HG02571 (cell line): ENCODE measurements at regions not wholly inside any gene's neighbourhood (a gene's known extent, or its start where the extent isn't known, plus 50 kb on each side); places are given as distances from the start of the nearest gene placed in this dataset.

ENCODE experiments used
- ATAC-seq: cut with Tn5 transposase; IDR thresholded peaks from one replicate; pipeline ENCODE4 v1.9.1; 2021; ENCODE audit warnings: mild to moderate bottlenecking, moderate library complexity; ENCODE audit not compliant: unreplicated experiment

- ATAC-seq = no peak
Observed at GRCh38 chr11:115724666-115725065, 220.5 kb upstream of the CADM1 start.

GRCh38 chr11:115722711-115723110, 218.5 kb upstream of the CADM1 start:
- no peak for ATAC-seq

DNA sequence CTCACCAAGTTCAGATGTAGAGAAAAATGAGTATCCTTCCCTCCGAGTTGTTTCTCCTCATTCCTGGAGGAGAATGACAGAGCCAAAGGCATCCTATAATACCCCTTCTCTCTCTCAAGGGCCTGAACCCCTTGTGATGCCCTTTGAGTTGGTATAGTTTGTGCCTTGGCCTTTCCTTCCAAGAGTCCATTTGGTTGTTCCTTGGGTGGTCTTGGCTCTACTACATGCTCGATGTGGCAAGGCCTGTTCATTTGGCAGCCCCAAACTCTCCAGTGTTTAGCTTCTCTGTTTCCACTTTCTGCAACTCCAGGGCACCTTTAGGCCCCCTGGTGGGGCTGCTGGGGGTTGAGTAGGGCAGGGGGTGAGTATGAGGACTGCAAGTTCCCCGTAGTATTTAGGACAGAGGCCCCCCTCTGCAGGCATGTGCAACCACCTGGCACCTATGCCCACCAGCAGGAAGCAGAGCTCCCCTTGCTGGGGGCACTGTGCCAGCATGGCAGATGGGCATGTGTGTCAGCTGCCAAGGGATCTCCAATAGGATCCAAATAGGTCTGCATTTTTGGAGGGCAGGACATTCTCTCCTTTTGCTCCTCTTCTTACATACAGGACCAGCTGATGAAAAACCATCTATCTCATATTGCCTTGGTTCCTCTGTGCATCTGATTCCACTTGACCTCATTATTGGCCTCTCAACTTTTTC, 217.2 kb upstream of the CADM1 start:
- ATAC-seq = no peak

DNA sequence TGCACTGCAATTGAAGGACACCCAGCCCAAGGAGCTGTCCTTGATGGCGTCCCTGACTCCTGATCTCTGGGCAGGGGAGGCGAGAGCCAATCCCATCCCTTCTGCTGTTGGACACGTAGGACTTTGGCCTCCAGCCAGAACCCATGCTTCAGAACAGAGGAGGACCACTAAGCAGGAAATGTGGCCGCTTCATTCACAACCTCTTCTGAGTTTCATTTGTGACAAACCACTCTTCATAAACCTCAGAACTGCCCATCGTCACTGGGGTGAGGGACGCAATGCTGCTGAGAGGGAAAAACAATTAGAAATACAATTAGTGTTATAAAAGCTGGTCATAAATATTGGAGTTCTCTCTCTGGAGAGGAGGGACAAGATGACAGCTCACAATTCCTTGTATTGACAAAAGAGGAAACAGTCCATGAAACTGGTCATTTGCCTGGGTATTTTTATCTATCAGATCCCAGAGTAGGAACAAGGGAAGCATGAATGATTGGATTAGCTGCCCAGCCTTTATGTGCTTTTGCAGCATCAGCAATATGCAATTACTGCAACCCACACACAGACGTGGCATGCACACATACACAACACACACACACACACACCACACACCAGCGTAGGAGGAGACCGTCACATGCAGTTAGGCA, 216.5 kb upstream of the CADM1 start:
- ATAC-seq = no peak

DNA sequence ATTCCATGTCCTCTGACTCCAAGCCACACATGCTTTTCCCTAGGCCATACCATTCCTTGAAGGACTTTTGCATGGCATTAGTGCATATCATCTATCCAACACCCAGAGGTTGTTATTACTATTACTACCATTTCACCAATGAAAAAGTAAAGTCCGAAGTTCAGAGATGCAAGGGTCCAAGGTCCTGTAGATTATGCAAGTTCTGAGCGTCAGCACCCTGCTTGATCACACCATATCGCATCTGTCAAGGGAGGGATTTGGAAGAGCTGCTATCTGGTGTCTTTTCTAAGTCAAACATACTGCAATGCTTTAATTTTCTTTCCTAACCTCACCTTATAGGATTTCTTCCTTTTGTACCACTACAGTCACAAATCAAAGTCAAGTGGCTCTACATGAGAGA, 214.7 kb upstream of the CADM1 start:
- ATAC-seq = no peak

GRCh38 chr11:115718106-115718505, 213.9 kb upstream of the CADM1 start:
- no peak for ATAC-seq

DNA sequence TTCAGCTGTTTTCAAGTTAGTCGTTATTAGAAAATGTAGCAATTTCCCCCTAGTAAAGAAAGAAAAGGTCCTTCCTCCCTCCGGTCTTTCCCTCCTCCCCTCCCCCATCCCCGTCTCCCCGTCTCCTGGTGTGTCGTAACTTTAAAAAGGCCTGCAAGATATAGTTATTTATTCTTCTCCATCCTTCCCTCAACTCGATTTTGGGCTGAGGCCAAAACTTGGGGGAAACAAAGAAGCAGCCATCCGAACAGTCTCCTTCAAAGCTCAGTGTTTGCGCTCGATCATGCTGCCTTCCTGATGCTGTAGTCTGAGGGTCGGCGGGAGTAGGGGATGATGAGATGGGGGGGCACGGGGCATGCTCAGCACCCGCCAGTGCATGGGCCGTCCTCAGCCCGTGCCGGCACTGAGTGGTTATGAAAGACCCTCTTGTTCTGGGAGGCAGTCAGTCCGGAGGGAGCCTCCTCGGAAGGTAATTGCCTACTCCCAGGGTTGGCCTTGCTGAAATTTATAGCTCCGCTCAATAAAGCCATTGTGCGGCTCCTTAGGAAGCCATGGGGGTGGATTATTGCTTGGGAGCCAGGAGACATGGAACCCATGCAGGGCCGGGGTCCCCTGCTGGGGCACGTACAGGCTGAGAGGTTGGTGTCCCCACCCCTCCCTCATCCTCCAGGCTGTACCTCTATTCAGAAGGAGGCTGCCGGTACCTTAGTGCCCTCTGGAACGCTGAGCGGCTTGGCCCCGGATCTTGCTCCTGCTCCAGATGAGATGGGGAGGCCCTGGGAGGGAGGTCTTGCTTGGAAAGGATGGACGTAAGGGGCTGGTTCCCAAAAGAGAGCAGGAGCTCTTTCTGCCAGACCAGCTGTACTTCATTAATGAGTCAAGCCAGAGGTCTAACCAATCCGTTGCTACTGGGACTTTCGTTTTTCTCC, 212.7 kb upstream of the CADM1 start:
- no peak for ATAC-seq

GRCh38 chr11:115716080-115716479, 211.9 kb upstream of the CADM1 start:
- no peak for ATAC-seq

- ATAC-seq = no peak
Observed at GRCh38 chr11:115715251-115715770, 211.1 kb upstream of the CADM1 start.

DNA sequence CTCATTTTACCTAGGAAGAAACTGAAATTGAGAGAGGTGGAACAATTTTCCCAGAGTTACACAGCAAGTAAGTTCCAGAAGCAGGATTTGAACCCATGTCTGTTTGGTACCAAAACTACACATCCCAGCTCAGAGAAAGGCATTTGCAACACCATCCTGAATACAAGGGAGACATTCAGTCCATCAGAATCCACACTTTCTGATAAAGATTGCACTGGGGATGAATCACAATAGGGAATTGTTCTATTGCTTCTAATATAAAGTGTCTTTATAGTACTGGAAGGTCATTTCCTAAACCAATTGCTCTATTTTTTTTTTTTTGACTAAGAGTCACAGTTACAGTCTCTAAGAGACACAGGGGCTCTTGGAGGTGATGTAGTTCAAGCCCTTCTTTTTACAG, 208.1 kb upstream of the CADM1 start:
- no peak for ATAC-seq

DNA sequence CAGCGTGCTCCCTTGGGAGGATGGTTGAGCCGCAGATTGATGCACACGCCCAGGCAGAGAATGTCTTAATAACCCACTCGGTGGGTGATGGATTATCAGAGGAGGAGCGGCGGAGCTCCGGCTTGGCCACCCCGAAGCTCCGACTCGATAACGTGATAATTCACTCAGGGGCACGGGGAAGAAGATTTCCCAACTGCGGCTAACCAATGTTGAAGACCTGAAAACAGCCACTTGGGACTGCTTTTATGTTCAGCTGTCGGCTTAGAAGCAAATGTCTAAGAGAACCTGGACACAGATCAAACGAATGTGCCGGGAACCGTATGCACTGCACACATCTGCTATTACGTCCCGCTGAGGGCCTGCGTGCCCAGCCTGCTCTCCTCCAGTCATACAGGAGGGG, 206.8 kb upstream of the CADM1 start:
- ATAC-seq = no peak

DNA sequence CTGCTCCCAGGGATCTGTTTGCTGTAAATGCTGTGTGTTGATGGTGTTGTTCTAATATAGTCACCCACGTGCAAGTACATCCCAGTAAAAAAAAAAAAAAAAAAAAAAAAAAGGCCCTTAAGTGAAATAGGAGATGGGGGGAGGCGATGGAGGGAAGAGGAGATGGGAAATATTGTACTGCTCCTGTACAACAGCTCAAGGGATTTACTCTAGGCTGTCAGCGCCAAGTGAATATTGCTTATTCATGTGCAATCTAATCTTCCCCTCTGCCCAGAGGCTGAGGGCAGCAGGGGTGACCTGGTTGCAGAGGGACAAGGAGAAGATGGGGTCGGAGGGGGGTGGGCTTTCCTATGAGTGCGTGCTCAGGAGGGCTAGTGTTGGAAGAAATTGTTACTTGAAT, 206.2 kb upstream of the CADM1 start:
- no peak for ATAC-seq

GRCh38 chr11:115709297-115709696, 205.1 kb upstream of the CADM1 start:
- no peak for ATAC-seq

DNA sequence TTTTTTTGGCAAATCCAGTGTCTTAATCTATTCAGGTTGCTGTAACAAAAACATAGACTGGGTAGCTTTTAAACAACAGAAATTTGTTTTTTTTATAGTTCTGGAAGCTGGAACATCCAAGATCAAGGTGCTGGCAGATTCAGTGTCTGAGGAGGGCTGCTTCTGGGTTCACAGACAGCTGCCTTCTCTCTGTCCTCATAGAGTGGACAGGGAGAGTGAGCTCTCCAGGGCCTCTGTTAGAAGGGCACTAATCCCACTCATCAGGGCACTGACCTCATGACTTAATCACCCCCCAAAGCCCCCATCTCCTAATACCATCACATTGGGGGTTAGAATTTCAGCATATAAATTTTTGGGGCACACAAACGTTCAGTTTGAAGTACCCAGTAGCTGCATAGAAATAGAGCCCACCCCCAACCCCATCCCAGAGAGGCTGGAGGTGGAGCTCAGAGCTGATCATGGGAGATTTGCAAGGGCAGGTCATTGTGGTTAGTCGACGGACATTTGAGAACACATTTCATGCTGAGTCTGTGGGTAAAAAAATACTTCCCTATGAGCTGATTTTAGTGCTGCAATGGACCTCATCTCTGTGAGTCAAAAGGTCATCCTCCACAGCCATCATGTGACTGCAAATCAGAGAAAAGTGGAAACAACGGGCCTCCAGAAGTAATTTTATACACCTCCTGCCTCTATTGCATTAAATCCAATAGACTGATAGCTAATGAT, 203.1 kb upstream of the CADM1 start:
- ATAC-seq = no peak

DNA sequence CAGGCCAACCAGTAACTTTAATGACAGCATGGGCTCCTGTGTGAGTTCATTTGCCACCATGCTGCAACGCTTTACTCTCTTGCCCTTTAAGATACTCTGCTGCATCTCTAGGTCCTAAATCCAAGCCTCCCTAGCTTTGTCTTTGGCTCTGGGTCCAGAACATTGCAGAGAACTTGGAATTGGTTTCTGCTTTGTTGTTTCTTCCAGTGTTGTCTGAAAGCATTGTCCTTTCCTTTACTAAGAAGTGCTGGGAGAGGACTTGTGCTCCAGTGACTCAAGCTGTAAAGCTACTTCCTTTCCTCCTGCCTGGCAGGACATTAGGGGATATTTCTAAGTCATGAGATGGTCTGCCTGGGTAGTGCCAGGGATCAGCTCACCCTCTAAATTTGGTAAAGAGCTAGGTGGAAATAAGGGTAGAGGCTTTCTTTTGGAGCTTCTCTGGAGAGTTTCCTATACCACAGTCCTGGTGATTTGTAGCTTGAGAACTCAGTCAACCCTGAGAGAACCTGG, 202.5 kb upstream of the CADM1 start:
- ATAC-seq = no peak

DNA sequence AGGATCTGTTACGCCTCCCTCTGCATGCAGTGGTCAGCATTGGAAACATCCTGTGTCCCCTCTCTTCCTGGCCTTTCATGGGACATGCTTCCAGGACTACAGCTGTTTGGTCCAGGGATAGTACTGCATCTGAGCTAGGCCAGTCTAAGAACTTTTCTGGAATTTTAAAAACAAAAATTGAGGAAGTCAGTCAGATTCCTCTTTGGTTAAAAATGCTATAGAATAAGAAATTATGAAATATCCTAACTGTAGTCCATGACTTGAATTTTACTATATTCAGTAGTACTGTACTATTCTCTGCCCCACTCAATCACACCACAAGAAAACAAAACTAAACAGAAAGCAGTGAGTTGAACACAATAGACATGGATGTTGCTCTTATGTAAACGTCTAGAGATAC, 201.0 kb upstream of the CADM1 start:
- ATAC-seq = no peak

GRCh38 chr11:115700981-115701875, 197.0 kb upstream of the CADM1 start:
- no peak for ATAC-seq

- ATAC-seq = no peak
Observed at GRCh38 chr11:115700496-115700895, 196.3 kb upstream of the CADM1 start.

GRCh38 chr11:115699733-115700132, 195.5 kb upstream of the CADM1 start:
- ATAC-seq = no peak

- no peak for ATAC-seq
Observed at GRCh38 chr11:115699326-115699725, 195.1 kb upstream of the CADM1 start.
